OCI-LY7 (cell line): ENCODE measurements at regions not wholly inside any gene's neighbourhood (a gene's known extent, or its start where the extent isn't known, plus 50 kb on each side); places are given as distances from the start of the nearest gene placed in this dataset.

Experiments used
- BruUV-seq: library from RNA; stranded (reverse); fragments of 400-500 nt; replicated peaks from 2 replicates; lab custom pipeline; 2021; lab: Mats Ljungman, UMichigan
- CTCF ChIA-PET: fragments of 300-600 bp; sonication (Branson Sonifier 250); formaldehyde crosslinking; loops from one replicate; lab custom pipeline; 2022; ENCODE audit warnings: antibody characterized with exemption; ENCODE audit not compliant: unreplicated experiment; lab: Charles Lee
- POLR2A ChIA-PET: fragments of 300-600 bp; sonication (Branson Sonifier 250); formaldehyde crosslinking; loops from one replicate; lab custom pipeline; 2022; ENCODE audit warnings: antibody characterized with exemption; lab: Charles Lee
- DNase-seq: peaks from one replicate; pipeline ENCODE4 v3.0.0-alpha.2; 2015; ENCODE audit warnings: low spot score
- H2AFZ ChIP-seq: fragments of 200-600 bp; sonication (generic), shearing (Covaris generic); 2 replicates; pipeline ENCODE4 v1.6.1; 2014; ENCODE audit warnings: mild to moderate bottlenecking, antibody characterized with exemption, low read length, moderate library complexity
- H3K27ac ChIP-seq: fragments of 200-600 bp; sonication (generic); 2 replicates; pipeline ENCODE4 v1.5.1; 2014; ENCODE audit warnings: mixed run types, low read depth, mild to moderate bottlenecking, moderate library complexity, low read length, inconsistent platforms; ENCODE audit not compliant: poor library complexity, severe bottlenecking
- H3K36me3 ChIP-seq: fragments of 200-600 bp; sonication (generic); 2 replicates; pipeline ENCODE4 v1.6.1; 2014; ENCODE audit warnings: mild to moderate bottlenecking, antibody characterized with exemption, low read length, moderate library complexity, mixed read lengths; ENCODE audit not compliant: insufficient read depth
- H3K4me1 ChIP-seq: fragments of 200-600 bp; sonication (generic); 2 replicates; pipeline ENCODE4 v1.5.1; 2014; ENCODE audit warnings: mild to moderate bottlenecking, low read length; ENCODE audit not compliant: insufficient read depth, poor library complexity, severe bottlenecking
- H3K4me2 ChIP-seq: fragments of 200-600 bp; sonication (generic); 2 replicates; pipeline ENCODE4 v1.6.1; 2014; ENCODE audit warnings: mild to moderate bottlenecking, low read length
- H3K4me3 ChIP-seq: fragments of 200-600 bp; sonication (generic); 2 replicates; pipeline ENCODE4 v1.5.1; 2014; ENCODE audit warnings: mild to moderate bottlenecking, low read depth, low read length; ENCODE audit not compliant: poor library complexity, severe bottlenecking
- H3K79me2 ChIP-seq: fragments of 200-600 bp; sonication (generic); 2 replicates; pipeline ENCODE4 v1.6.1; 2016; ENCODE audit warnings: low read depth, mild to moderate bottlenecking, low read length, moderate library complexity, mixed read lengths; ENCODE audit not compliant: insufficient read depth
- H3K9me2 ChIP-seq: fragments of 200-600 bp; sonication (generic); 2 replicates; pipeline ENCODE4 v1.6.1; 2016; ENCODE audit warnings: mild to moderate bottlenecking, low read length, mixed read lengths; ENCODE audit not compliant: insufficient read depth
- H3K9me3 ChIP-seq: fragments of 200-600 bp; sonication (generic); 2 replicates; pipeline ENCODE4 v1.6.1; 2014; ENCODE audit warnings: mild to moderate bottlenecking, mixed run types, low read length, mixed read lengths
- H4K20me1 ChIP-seq: fragments of 200-600 bp; sonication (generic); 2 replicates; pipeline ENCODE4 v1.6.1; 2014; ENCODE audit warnings: mild to moderate bottlenecking, antibody characterized with exemption, low read length, moderate library complexity, mixed read lengths; ENCODE audit not compliant: insufficient read depth
- CTCF ChIP-seq: fragments of 200-600 bp; sonication (generic); conservative IDR thresholded peaks from 2 replicates; pipeline ENCODE4 v1.5.1; 2014; ENCODE audit warnings: mild to moderate bottlenecking, antibody characterized with exemption, low read length, moderate library complexity, mixed read lengths
- EZH2phosphoT487 ChIP-seq: fragments of 200-600 bp; sonication (generic); IDR thresholded peaks from 2 replicates; pipeline ENCODE4 v1.6.1; 2018; ENCODE audit warnings: low read depth, borderline replicate concordance, mild to moderate bottlenecking, mixed run types, antibody characterized with exemption, low read length, moderate library complexity, mixed read lengths
- intact Hi-C: fragments of 100-400 bp; cut with micrococcal nuclease; formaldehyde crosslinking; loops from one replicate; pipeline ENCODE4 v1.10.0; 2022; ENCODE audit not compliant: unreplicated experiment

- Histone ChIP-seq H3K4me2 (no peak overlapping the region), H3K9me2 (no peaks in the 10 kb centered on the region), H3K36me3 (no peaks in the 10 kb centered on the region), H3K4me1 (no peaks in the 10 kb centered on the region), H3K27ac (no peak overlapping the region), H3K79me2 (no peaks in the 10 kb centered on the region), H4K20me1 (no peaks in the 10 kb centered on the region), H2AFZ (no peak overlapping the region), H3K4me3 (no peak overlapping the region), H3K9me3 (no peaks in the 10 kb centered on the region)
- no peak for TF ChIP-seq EZH2phosphoT487
- intact Hi-C loops = no loop called here
- no TSS peak for BruUV-seq
- POLR2A ChIA-PET = no interaction called here
- no peak for DNase-seq
- CTCF ChIA-PET = no interaction called here
These were observed 115.2 kb upstream of the GDF10 start for GRCh38 chr10:47184724-47185330.

- no peaks in the 10 kb centered on the region for H3K36me3 ChIP-seq
- ChIA-PET CTCF (no interaction called here), POLR2A (no interaction called here)
- no peaks in the 10 kb centered on the region for H4K20me1 ChIP-seq
- no TSS peak for BruUV-seq
- no peak overlapping the region for H3K27ac ChIP-seq
- TF ChIP-seq EZH2phosphoT487 (no peak), CTCF (no peak)
- no peaks in the 10 kb centered on the region for H3K9me3 ChIP-seq
- H3K9me2 ChIP-seq = no peaks in the 10 kb centered on the region
- no peak overlapping the region for H3K4me2 ChIP-seq
- DNase-seq = no peak
- no peaks in the 10 kb centered on the region for H3K79me2 ChIP-seq
- no peak overlapping the region for H3K4me3 ChIP-seq
- no peaks in the 10 kb centered on the region for H3K4me1 ChIP-seq
- no peak overlapping the region for H2AFZ ChIP-seq
- intact Hi-C loops = no loop called here
These were observed 113.1 kb upstream of the GDF10 start for GRCh38 chr10:47186941-47187340.

- intact Hi-C loops = no loop called here
These were observed 112.4 kb upstream of the GDF10 start for GRCh38 chr10:47187592-47187991.

More at GRCh38 chr10:47187592-47187991, 112.4 kb upstream of the GDF10 start:
- DNase-seq = no peak
- Histone ChIP-seq H3K4me1 (no peaks in the 10 kb centered on the region), H3K79me2 (no peaks in the 10 kb centered on the region), H2AFZ (no peak overlapping the region), H3K9me3 (no peaks in the 10 kb centered on the region), H3K4me3 (no peak overlapping the region), H4K20me1 (no peaks in the 10 kb centered on the region), H3K4me2 (no peak overlapping the region), H3K36me3 (no peaks in the 10 kb centered on the region), H3K9me2 (no peaks in the 10 kb centered on the region), H3K27ac (no peak overlapping the region)
- POLR2A ChIA-PET = no interaction called here
- CTCF ChIA-PET = no interaction called here
- no TSS peak for BruUV-seq
- TF ChIP-seq EZH2phosphoT487 (no peak), CTCF (no peak)
